ENCODE measurements at regions not wholly inside any gene's neighbourhood (a gene's known extent, or its start where the extent isn't known, plus 50 kb on each side); places are given as distances from the start of the nearest gene placed in this dataset.

DNA sequence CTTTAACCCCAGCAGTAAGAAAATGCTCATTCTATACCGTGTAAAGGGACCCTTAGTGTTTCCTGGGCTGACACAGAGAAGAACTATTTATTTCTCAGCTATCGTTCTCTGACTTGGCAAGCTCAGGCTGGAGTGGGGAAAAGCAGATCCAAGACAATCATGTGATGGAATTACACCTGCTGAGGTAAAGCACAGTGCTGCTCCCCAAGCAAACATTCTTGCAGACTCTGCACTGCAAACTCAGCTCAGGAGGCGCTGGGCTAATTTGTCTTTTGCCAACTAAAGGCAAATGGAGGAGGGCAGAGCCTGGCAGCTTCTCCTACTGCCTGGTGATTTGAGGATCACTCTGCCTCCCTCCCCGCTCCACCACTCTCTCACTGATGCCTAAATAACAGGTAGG, 57.8 kb upstream of the FUT8 start:
- BruUV-seq (replicated peaks), result no TSS peak
- CTCF ChIA-PET, result no interaction called here
- in situ Hi-C loops (cut with HindIII; ENCODE audit: low pct_unique_long_range_greater_than_20kb, low sequenced_read_pairs) (no loop called here), intact Hi-C loops (cut with micrococcal nuclease; ENCODE audit: unreplicated experiment) (no loop called here)
- no peaks in the 10 kb centered on the region for H3K4me1 ChIP-seq (ENCODE audit: control insufficient read depth, insufficient read depth, low read length)
- H3K27ac ChIP-seq (ENCODE audit: low read length), result no peak overlapping the region
- no peak for TF ChIP-seq TCF7L2 (IDR thresholded peaks at IDR 0.05; ENCODE audit: low read depth, low read length)
- TF ChIP-seq, protein P1, sequence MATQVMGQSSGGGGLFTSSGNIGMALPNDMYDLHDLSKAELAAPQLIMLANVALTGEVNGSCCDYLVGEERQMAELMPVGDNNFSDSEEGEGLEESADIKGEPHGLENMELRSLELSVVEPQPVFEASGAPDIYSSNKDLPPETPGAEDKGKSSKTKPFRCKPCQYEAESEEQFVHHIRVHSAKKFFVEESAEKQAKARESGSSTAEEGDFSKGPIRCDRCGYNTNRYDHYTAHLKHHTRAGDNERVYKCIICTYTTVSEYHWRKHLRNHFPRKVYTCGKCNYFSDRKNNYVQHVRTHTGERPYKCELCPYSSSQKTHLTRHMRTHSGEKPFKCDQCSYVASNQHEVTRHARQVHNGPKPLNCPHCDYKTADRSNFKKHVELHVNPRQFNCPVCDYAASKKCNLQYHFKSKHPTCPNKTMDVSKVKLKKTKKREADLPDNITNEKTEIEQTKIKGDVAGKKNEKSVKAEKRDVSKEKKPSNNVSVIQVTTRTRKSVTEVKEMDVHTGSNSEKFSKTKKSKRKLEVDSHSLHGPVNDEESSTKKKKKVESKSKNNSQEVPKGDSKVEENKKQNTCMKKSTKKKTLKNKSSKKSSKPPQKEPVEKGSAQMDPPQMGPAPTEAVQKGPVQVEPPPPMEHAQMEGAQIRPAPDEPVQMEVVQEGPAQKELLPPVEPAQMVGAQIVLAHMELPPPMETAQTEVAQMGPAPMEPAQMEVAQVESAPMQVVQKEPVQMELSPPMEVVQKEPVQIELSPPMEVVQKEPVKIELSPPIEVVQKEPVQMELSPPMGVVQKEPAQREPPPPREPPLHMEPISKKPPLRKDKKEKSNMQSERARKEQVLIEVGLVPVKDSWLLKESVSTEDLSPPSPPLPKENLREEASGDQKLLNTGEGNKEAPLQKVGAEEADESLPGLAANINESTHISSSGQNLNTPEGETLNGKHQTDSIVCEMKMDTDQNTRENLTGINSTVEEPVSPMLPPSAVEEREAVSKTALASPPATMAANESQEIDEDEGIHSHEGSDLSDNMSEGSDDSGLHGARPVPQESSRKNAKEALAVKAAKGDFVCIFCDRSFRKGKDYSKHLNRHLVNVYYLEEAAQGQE (IDR thresholded peaks at IDR 0.05; ENCODE audit: insufficient read depth in 1 of 2, low read depth in 2 of 2, low read length in 1 of 2), result no peak
- DNase-seq (ENCODE audit: low read depth, low spot score) (no peak), ATAC-seq (no peak)
- no peak overlapping the region for H3K4me3 ChIP-seq (ENCODE audit: low read depth in 2 of 2, low read length in 2 of 2)
- POLR2A ChIA-PET, result no interaction called here
- H3K9me3 ChIP-seq (ENCODE audit: control insufficient read depth, insufficient read depth, low read depth, low read length), result no peaks in the 10 kb centered on the region
- H3K27me3 ChIP-seq (ENCODE audit: control insufficient read depth, insufficient read depth, low read length), result no peaks in the 10 kb centered on the region
- H3K36me3 ChIP-seq (ENCODE audit: control insufficient read depth, insufficient read depth, low read length), result no peaks in the 10 kb centered on the region

DNA sequence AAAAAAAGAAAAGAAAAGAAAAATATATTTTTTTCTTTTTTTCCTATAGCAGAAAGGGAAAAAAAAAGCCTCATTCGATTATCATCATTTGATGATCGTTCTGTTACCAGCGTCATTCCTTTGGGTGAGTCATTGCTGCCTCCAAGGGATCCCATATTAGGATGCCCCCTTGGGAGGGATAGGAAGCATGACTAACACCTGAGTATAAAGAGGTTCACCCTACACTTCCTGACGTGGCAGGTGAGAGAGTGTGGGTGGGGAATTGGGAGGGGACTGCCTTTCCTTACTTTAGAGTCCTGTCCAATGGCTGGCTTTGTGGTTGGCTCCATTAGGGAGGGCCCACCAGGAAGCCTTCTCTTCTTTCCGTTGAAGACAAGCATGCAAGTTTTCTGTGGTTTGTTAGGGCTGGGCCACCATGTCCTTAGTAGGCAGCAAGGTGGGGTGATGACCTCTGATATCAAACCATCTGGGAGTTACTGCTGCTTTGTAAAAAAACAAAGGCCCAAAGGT, 56.1 kb upstream of the FUT8 start:
- ChIA-PET CTCF (no interaction called here), POLR2A (no interaction called here)
- H3K27me3 ChIP-seq (ENCODE audit: control insufficient read depth, insufficient read depth, low read length), result no peaks in the 10 kb centered on the region
- no peaks in the 10 kb centered on the region for H3K9me3 ChIP-seq (ENCODE audit: control insufficient read depth, insufficient read depth, low read depth, low read length)
- TF ChIP-seq, protein P1 (IDR thresholded peaks at IDR 0.05; ENCODE audit: insufficient read depth in 1 of 2, low read depth in 2 of 2, low read length in 1 of 2), result no peak
- TF ChIP-seq POLR2AphosphoS5 (IDR thresholded peaks at IDR 0.05; ENCODE audit: low read depth, low read length), result no peak
- TF ChIP-seq, protein P2, sequence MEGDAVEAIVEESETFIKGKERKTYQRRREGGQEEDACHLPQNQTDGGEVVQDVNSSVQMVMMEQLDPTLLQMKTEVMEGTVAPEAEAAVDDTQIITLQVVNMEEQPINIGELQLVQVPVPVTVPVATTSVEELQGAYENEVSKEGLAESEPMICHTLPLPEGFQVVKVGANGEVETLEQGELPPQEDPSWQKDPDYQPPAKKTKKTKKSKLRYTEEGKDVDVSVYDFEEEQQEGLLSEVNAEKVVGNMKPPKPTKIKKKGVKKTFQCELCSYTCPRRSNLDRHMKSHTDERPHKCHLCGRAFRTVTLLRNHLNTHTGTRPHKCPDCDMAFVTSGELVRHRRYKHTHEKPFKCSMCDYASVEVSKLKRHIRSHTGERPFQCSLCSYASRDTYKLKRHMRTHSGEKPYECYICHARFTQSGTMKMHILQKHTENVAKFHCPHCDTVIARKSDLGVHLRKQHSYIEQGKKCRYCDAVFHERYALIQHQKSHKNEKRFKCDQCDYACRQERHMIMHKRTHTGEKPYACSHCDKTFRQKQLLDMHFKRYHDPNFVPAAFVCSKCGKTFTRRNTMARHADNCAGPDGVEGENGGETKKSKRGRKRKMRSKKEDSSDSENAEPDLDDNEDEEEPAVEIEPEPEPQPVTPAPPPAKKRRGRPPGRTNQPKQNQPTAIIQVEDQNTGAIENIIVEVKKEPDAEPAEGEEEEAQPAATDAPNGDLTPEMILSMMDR (IDR thresholded peaks at IDR 0.05), result no peak
- no peak for TF ChIP-seq TCF7L2 (IDR thresholded peaks at IDR 0.05; ENCODE audit: low read depth, low read length)
- TF ChIP-seq SIN3A (IDR thresholded peaks at IDR 0.05; ENCODE audit: borderline replicate concordance, insufficient read depth, low read depth, low read length), result no peak
- H3K4me1 ChIP-seq (ENCODE audit: control insufficient read depth, insufficient read depth, low read length), result no peaks in the 10 kb centered on the region
- intact Hi-C loops (cut with micrococcal nuclease; ENCODE audit: unreplicated experiment), result no loop called here
- ATAC-seq (no peak), DNase-seq (ENCODE audit: low read depth, low spot score) (no peak)
- no peak overlapping the region for H3K4me3 ChIP-seq (ENCODE audit: low read depth in 2 of 2, low read length in 2 of 2)
- no TSS peak for BruUV-seq (replicated peaks)
- in situ Hi-C loops (cut with HindIII; ENCODE audit: low pct_unique_long_range_greater_than_20kb, low sequenced_read_pairs), result no loop called here
- no peak overlapping the region for H3K27ac ChIP-seq (ENCODE audit: low read length)
- H3K36me3 ChIP-seq (ENCODE audit: control insufficient read depth, insufficient read depth, low read length), result no peaks in the 10 kb centered on the region

Measured in Panc1 (cell line).